ENCODE measurements at regions not wholly inside any gene's neighbourhood (a gene's known extent, or its start where the extent isn't known, plus 50 kb on each side); places are given as distances from the start of the nearest gene placed in this dataset.

GRCh38 chr1:82465024-82465423 is 664.3 kb downstream of the ADGRL2 start:
- Histone ChIP-seq H3K4me3 (no peak overlapping the region), H3K27ac (no peak overlapping the region)
- DNase-seq (ENCODE audit: low spot score), result no peak
- TF ChIP-seq CTCF (IDR thresholded peaks at IDR 0.05), result no peak

GRCh38 chr1:82464362-82465001 is 663.7 kb downstream of the ADGRL2 start:
- Histone ChIP-seq H3K27ac (peak overlapping the region in 1 of 2 donors; percentile 55), H3K4me3 (peak overlapping the region; percentile 25)
- DNase-seq (ENCODE audit: low spot score), result no peak
- TF ChIP-seq CTCF (IDR thresholded peaks at IDR 0.05), result no peak

GRCh38 chr1:82463951-82464350 is 663.2 kb downstream of the ADGRL2 start:
- Histone ChIP-seq H3K4me3 (no peak overlapping the region), H3K27ac (peak overlapping the region in 1 of 2 donors; percentile 55)
- no peak for TF ChIP-seq CTCF (IDR thresholded peaks at IDR 0.05)
- no peak for DNase-seq (ENCODE audit: low spot score)

GRCh38 chr1:82462366-82462765 is 661.6 kb downstream of the ADGRL2 start:
- no peak for DNase-seq (ENCODE audit: low spot score)
- H3K27ac ChIP-seq, result no peak overlapping the region
- no peak for TF ChIP-seq CTCF (IDR thresholded peaks at IDR 0.05)
- no peak overlapping the region for H3K4me3 ChIP-seq

- no peak overlapping the region for H3K27ac ChIP-seq
- no peak for TF ChIP-seq CTCF (IDR thresholded peaks at IDR 0.05)
- no peak overlapping the region for H3K4me3 ChIP-seq
- DNase-seq (ENCODE audit: low spot score), result no peak
These were observed 654.6 kb downstream of the ADGRL2 start for GRCh38 chr1:82455342-82455741.

- Histone ChIP-seq H3K27ac (no peak overlapping the region), H3K4me3 (no peak overlapping the region)
- no peak for DNase-seq (ENCODE audit: low spot score)
- TF ChIP-seq CTCF (IDR thresholded peaks at IDR 0.05), result no peak
These were observed 653.7 kb downstream of the ADGRL2 start for GRCh38 chr1:82454431-82454830.

GRCh38 chr1:82453511-82454185 is 652.9 kb downstream of the ADGRL2 start:
- Histone ChIP-seq H3K27ac (no peak overlapping the region), H3K4me3 (no peak overlapping the region)
- no peak for DNase-seq (ENCODE audit: low spot score)
- no peak for TF ChIP-seq CTCF (IDR thresholded peaks at IDR 0.05)

Data from coronary artery (tissue), 2 donors.